GM04503 (cell line): ENCODE measurements at regions not wholly inside any gene's neighbourhood (a gene's known extent, or its start where the extent isn't known, plus 50 kb on each side); places are given as distances from the start of the nearest gene placed in this dataset.

Experiments used
- DNase-seq: peaks from one replicate; pipeline ENCODE4 v3.0.0-alpha.2; 2012; ENCODE audit warnings: low read depth

GRCh38 chr9:515665-516064, 301.0 kb downstream of the DOCK8 start:
- DNase-seq, result no peak

DNA sequence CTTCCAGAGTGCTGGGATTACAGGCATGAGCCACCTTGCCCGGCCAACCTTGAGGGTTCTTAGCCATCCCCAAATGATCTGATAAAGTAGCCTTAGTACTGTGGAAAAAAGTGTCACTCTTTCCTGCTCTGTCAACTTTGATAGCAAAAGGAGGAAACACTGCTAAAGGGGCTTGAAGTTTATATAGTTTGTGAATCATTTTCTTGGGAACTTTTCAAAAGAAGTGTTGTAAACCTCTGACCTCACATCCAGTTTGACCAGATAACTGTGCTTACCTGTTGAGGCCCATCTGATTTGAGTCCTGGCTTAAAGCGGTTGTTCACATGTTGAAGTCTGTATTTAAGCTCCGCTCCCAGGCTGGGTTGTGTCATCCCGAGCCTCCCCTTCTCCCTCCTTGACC, 303.3 kb downstream of the DOCK8 start:
- DNase-seq, result no peak

GRCh38 chr9:518540-518939, 303.9 kb downstream of the DOCK8 start:
- DNase-seq, result no peak

DNA sequence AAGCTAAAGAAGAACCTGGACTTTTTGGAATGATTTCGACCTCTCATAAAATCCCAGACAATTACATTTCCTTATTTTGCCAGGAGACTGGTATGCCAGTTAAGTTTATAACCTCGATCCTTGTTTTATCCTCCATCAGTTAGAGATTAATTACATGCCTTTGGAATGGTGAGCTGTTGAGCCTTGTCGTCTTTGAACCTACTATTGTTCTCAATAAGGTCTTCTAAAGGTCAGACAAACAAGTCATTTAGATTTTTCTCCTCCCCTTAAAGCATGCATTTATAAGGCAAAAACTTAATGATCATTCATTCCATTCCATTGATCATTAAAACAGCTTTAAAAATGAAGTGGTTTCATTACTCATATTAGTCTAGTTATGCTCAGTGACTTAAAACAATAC, 304.9 kb downstream of the DOCK8 start:
- no peak for DNase-seq

DNA sequence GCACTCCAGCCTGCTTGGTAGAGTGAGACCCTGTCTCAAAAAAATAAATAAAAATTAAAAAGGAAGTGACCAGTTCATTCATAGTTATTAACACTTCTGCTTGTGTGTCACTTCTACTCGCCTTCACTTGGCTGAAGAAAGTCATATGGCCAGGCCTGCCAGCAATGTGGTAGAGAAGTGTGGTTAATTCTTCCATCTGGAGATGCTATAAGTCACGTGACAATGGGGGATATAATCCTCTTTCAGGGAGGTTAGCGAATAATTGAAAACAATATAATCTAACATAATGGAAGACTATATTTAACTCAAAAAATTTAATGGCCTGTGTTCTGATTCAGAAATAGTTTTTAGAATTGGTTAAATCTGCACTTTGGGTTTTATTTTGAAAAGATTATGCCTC, 305.6 kb downstream of the DOCK8 start:
- no peak for DNase-seq

DNA sequence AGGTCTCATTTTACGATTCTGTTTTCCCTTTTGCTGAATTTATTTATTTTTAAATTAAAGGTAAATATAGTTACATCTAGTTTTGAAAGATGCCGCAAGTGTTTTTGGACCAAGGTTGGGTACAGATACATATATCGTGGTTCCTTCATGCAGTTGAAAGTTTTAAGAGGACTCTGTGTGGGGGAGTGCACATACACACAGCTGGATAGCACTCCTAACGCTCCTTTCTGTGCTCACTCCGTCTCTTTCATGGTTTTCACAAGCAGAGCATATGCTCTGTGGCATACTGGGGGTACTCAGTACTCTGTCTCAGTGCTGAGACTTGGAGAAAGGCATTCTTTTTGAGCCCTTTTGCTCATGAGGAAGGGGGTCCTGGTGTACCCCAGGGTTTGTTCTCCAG, 307.5 kb downstream of the DOCK8 start:
- no peak for DNase-seq

DNA sequence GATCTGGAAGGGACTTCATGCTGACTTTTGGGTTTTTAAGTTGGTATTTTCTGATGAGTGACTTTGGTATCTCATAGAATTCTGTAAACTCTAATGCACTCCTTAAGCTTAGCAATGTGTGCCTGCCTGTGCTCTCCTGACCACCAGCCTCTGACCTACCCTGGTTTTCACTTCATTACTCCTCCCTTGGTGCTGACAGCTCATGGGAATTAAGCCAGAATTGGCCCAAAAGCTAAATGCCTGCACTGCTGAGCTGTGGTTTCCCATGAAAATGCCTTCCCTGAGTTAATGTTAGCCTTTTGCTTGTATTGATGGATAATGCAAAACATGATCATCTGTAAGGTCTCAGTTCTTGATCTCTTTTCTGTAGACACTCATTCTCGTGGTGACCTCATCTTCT, 308.0 kb downstream of the DOCK8 start:
- no peak for DNase-seq

DNA sequence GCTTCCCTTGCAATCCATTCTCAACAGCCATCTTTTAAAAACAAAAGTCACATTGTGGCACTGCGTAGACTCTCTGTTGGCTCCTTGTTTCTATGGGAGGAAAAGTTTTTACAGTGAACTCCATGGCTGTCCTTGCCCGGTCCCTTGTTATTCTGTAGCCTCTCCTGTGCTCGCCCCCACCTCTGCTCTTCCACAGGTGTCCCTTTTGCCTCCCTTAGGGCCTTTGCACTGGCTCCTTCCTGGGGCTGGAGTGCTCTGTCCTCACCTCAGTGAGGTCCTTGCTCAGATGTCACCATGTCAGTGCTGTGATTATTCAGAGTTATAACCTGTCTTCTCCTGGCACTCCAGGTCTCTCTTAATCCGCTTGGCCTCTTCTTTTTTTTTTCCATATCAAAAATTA, 308.8 kb downstream of the DOCK8 start:
- DNase-seq, result no peak

- DNase-seq, result no peak
These were observed 309.3 kb downstream of the DOCK8 start for GRCh38 chr9:524008-524407.

DNA sequence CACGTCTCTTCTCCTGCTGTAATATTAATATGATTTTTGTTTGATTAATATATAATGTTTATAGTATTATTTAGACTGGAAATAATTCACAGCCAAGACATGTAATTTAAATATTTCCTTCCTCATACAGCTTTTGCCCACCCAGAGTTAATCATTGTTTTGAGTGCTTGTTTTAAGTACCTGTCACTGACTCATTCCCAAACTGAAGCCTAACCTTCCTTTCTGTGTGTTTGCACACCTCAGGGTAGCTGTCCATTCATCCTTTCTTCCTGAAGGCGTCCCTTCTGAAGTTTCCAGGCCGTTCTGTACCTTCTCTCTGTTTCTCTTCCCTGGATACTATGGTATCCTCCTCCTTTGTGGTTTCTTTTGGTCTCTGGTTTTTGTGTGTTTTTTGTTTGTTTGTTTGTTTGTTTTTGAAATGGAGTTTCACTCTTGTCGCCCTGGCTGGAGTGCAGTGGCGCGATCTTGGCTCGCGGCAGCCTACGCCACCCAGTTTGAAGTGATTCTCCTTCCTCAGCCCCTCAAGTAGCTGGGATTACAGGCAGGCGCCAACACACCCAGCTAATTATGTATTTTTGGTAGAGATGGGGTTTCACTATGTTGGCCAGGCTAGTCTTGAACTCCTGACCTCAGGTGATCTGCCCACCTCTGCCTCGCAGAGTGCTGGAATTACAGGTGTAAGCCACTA, 312.4 kb downstream of the DOCK8 start:
- DNase-seq, result no peak

GRCh38 chr9:529731-530130, 311.8 kb upstream of the DMRT1 start:
- no peak for DNase-seq

- no peak for DNase-seq
These were observed 310.8 kb upstream of the DMRT1 start for GRCh38 chr9:530681-531080.

DNA sequence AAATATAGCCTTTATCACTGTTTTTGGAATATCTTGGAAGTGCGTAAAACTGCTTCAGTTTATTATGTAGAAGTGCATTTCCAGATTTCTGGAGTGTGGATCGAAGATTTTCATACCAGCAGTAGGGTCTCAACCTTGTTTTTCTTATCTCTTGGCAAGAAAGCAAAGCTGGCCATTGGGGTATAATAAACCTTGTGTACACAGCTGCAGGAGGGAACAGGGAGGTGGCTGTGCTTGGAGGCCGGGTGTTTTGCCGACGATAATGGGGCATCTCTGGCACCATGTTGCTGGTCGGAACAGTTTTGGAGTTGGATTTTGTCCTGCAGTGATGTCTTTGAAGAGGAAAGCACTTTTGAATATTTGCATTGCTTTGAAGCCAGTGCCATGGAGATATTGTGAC, 308.8 kb upstream of the DMRT1 start:
- DNase-seq, result no peak

DNA sequence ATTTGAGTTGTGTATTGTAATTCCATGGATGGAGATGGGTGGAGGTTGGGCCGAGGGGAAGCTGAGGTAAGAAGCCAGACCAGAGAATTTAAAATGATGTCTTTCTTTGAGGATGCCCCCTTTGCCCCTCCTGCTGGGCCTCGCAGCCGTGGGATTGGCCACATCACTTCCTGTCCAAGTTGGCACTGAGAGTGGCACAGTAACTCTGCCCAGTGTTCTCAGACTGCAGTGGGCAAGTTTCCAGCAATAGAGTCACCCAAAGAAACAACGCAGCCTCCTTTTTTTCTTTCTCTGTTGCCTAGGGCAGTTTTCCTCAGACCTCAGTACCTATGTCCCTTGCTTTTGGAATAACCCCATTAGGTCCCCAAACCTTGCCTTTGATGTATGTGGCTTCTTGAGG, 306.6 kb upstream of the DMRT1 start:
- no peak for DNase-seq

GRCh38 chr9:535356-535755, 306.1 kb upstream of the DMRT1 start:
- no peak for DNase-seq

GRCh38 chr9:536597-537511, 304.6 kb upstream of the DMRT1 start:
- no peak for DNase-seq

- no peak for DNase-seq
These were observed 298.0 kb upstream of the DMRT1 start for GRCh38 chr9:543478-543877.

GRCh38 chr9:545480-545879, 296.0 kb upstream of the DMRT1 start:
- no peak for DNase-seq

- DNase-seq, result no peak
These were observed 295.3 kb upstream of the DMRT1 start for GRCh38 chr9:546235-546634.

DNA sequence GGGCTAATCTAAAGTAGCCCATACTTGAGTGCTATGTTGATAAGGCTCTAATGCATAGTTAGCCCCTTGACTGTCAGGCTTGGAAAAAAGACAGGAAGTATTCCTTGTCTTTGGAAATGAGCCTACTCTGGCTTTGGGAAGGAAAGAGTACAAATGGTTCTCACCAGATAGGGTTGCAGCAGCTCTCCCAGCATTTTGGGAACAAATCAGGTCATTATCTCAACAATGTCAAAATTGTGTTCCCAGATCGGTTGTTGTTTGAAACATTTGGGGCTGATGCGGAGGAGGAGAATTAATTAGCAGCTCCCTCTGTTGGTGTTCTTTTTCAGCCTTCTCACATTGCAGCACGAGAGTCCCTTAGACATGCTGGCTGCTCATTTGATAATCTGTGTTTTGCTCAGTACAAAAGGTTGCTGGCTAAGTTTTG, 294.7 kb upstream of the DMRT1 start:
- no peak for DNase-seq

- no peak for DNase-seq
These were observed 294.2 kb upstream of the DMRT1 start for GRCh38 chr9:547314-547713.

GRCh38 chr9:549455-549997, 292.0 kb upstream of the DMRT1 start:
- no peak for DNase-seq

DNA sequence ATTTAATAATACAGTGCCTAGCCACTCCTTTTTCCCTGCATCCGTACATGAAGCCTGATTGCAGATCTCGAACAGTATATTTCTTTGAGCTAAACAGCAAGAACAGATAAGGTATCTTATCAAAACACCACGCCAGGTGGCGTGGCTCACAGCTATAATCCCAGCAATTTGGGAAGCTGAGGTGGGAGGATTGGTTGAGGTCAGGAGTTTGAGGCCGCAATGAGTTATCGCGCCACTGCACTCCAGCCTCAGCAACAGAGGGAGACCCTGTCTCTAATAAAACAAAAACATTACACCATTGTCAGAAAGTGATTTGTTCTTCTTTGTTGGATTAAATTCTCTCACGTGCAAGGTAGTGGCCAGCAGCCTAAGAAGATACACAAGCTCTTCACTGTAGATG, 291.2 kb upstream of the DMRT1 start:
- no peak for DNase-seq
